ENCODE measurements at regions not wholly inside any gene's neighbourhood (a gene's known extent, or its start where the extent isn't known, plus 50 kb on each side); places are given as distances from the start of the nearest gene placed in this dataset.

GRCh38 chr1:172955161-172955815, 95.5 kb downstream of the TNFSF18 start:
- no peaks in the 10 kb centered on the region for H3K36me3 ChIP-seq (ENCODE audit: control insufficient read depth, low read length)
- no peaks in the 10 kb centered on the region for H3K9me2 ChIP-seq (replicated peaks; ENCODE audit: control insufficient read depth, low read length)
- no peaks in the 10 kb centered on the region for H3K9me3 ChIP-seq (ENCODE audit: control insufficient read depth, insufficient read depth, low read length)
- TF ChIP-seq EZH2phosphoT487 (IDR thresholded peaks at IDR 0.05; ENCODE audit: borderline replicate concordance, low read length) (no peak), CTCF (IDR thresholded peaks at IDR 0.05; ENCODE audit: low read depth, low read length, poor library complexity, severe bottlenecking) (no peak)
- H3K4me3 ChIP-seq (ENCODE audit: low read length): no peak overlapping the region
- no peaks in the 10 kb centered on the region for H4K20me1 ChIP-seq (ENCODE audit: control insufficient read depth, insufficient read depth, low read depth, low read length)
- no peak overlapping the region for H3K4me2 ChIP-seq (ENCODE audit: low read length)
- H3K4me1 ChIP-seq (ENCODE audit: control insufficient read depth, low read length): no peaks in the 10 kb centered on the region
- no peaks in the 10 kb centered on the region for H3K27me3 ChIP-seq (ENCODE audit: control insufficient read depth, low read length)
- no peak overlapping the region for H3K27ac ChIP-seq (ENCODE audit: low read depth, low read length)
- H3K79me2 ChIP-seq (ENCODE audit: control insufficient read depth, low read length): no peaks in the 10 kb centered on the region
- no peaks in the 10 kb centered on the region for H3F3A ChIP-seq (ENCODE audit: control insufficient read depth, insufficient read depth)

- no peak overlapping the region for H3K4me2 ChIP-seq (ENCODE audit: low read length)
- no peaks in the 10 kb centered on the region for H3K79me2 ChIP-seq (ENCODE audit: control insufficient read depth, low read length)
- H3K27me3 ChIP-seq (ENCODE audit: control insufficient read depth, low read length): no peaks in the 10 kb centered on the region
- no peak overlapping the region for H3K27ac ChIP-seq (ENCODE audit: low read depth, low read length)
- H3K36me3 ChIP-seq (ENCODE audit: control insufficient read depth, low read length): no peaks in the 10 kb centered on the region
- H3K9me2 ChIP-seq (replicated peaks; ENCODE audit: control insufficient read depth, low read length): no peaks in the 10 kb centered on the region
- H3F3A ChIP-seq (ENCODE audit: control insufficient read depth, insufficient read depth): no peaks in the 10 kb centered on the region
- no peaks in the 10 kb centered on the region for H4K20me1 ChIP-seq (ENCODE audit: control insufficient read depth, insufficient read depth, low read depth, low read length)
- no peak for TF ChIP-seq EZH2phosphoT487 (IDR thresholded peaks at IDR 0.05; ENCODE audit: borderline replicate concordance, low read length)
- TF ChIP-seq CTCF (IDR thresholded peaks at IDR 0.05; ENCODE audit: low read depth, low read length, poor library complexity, severe bottlenecking): no peak
- no peak overlapping the region for H3K4me3 ChIP-seq (ENCODE audit: low read length)
- H3K4me1 ChIP-seq (ENCODE audit: control insufficient read depth, low read length): no peaks in the 10 kb centered on the region
- no peaks in the 10 kb centered on the region for H3K9me3 ChIP-seq (ENCODE audit: control insufficient read depth, insufficient read depth, low read length)
Measured at GRCh38 chr1:172956871-172957270, 93.9 kb downstream of the TNFSF18 start.

GRCh38 chr1:172957491-172957890, 93.2 kb downstream of the TNFSF18 start:
- Histone ChIP-seq H4K20me1 (ENCODE audit: control insufficient read depth, insufficient read depth, low read depth, low read length) (no peaks in the 10 kb centered on the region), H3K4me3 (ENCODE audit: low read length) (no peak overlapping the region), H3K36me3 (ENCODE audit: control insufficient read depth, low read length) (no peaks in the 10 kb centered on the region), H3K9me3 (ENCODE audit: control insufficient read depth, insufficient read depth, low read length) (no peaks in the 10 kb centered on the region), H3F3A (ENCODE audit: control insufficient read depth, insufficient read depth) (no peaks in the 10 kb centered on the region), H3K27ac (ENCODE audit: low read depth, low read length) (no peak overlapping the region), H3K4me2 (ENCODE audit: low read length) (no peak overlapping the region), H3K9me2 (replicated peaks; ENCODE audit: control insufficient read depth, low read length) (no peaks in the 10 kb centered on the region), H3K27me3 (ENCODE audit: control insufficient read depth, low read length) (no peaks in the 10 kb centered on the region), H3K4me1 (ENCODE audit: control insufficient read depth, low read length) (no peaks in the 10 kb centered on the region), H3K79me2 (ENCODE audit: control insufficient read depth, low read length) (no peaks in the 10 kb centered on the region)
- TF ChIP-seq EZH2phosphoT487 (IDR thresholded peaks at IDR 0.05; ENCODE audit: borderline replicate concordance, low read length) (no peak), CTCF (IDR thresholded peaks at IDR 0.05; ENCODE audit: low read depth, low read length, poor library complexity, severe bottlenecking) (no peak)
